Esophagus muscularis mucosa (tissue), 4 donors: ENCODE measurements at regions not wholly inside any gene's neighbourhood (a gene's known extent, or its start where the extent isn't known, plus 50 kb on each side); places are given as distances from the start of the nearest gene placed in this dataset.

Experiments used
- DNase-seq: peaks from one replicate; pipeline ENCODE4 v3.0.0-alpha.2; 2017; ENCODE audit errors: extremely low spot score
- H3K27ac ChIP-seq, 4 donors: fragments of 200-600 bp; sonication (generic); replicated peaks in 1 of 4; 1 replicate in 3 of 4; 2 replicates in 1 of 4; pipeline ENCODE4 v1.5.1; 2016 to 2019; ENCODE audit warnings: mild to moderate bottlenecking in 1 of 4
- H3K27me3 ChIP-seq, 4 donors: fragments of 200-600 bp; sonication (generic); one replicate each; pipeline versions ENCODE4 v1.5.1 to v1.6.0; 2016 to 2019
- H3K36me3 ChIP-seq, 4 donors: fragments of 200-600 bp; sonication (generic); one replicate each; pipeline ENCODE4 v1.5.1; 2016 to 2019
- H3K4me1 ChIP-seq, 4 donors: fragments of 200-600 bp; sonication (generic); one replicate each; pipeline ENCODE4 v1.5.1; 2016 to 2019
- H3K4me3 ChIP-seq, 4 donors: fragments of 200-600 bp; sonication (generic); 1 replicate in 2 of 4; 2 replicates in 2 of 4; pipeline ENCODE4 v1.5.1; 2016 to 2019; ENCODE audit warnings: mild to moderate bottlenecking in 4 of 4, moderate library complexity in 1 of 4
- H3K9me3 ChIP-seq, 4 donors: fragments of 200-600 bp; sonication (generic); 1 replicate in 3 of 4; 2 replicates in 1 of 4; pipeline ENCODE4 v1.5.1; 2016 to 2019
- EP300 ChIP-seq: sonication (generic); formaldehyde crosslinking; IDR thresholded peaks from one replicate; pipeline ENCODE4 v1.6.1; 2017; ENCODE audit warnings: antibody characterized with exemption
- POLR2A ChIP-seq: fragments of 450-650 bp; IDR thresholded peaks from one replicate; pipeline ENCODE4 v1.6.1; 2017; ENCODE audit warnings: antibody characterized with exemption, moderate library complexity, mild to moderate bottlenecking, low read depth
- POLR2AphosphoS5 ChIP-seq, 2 donors: sonication (generic); formaldehyde crosslinking; IDR thresholded peaks; one replicate each; pipeline ENCODE4 v1.6.1; 2017; ENCODE audit warnings: antibody characterized with exemption in 2 of 2
- WGBS: methylation state at CpG from one replicate; pipeline ENCODE4 v1.1.5; 2018; 5-methylcytosine and 5-hydroxymethylcytosine counted together
- intact Hi-C: fragments of 100-400 bp; cut with DNase I; formaldehyde crosslinking; loops from one replicate; pipeline ENCODE4 v1.15.1; 2023
- TF ChIP-seq, protein P1 (sequence below), 3 experiments: fragments of 200-600 bp in 2 of 3; fragments of 450-650 bp in 1 of 3; sonication (generic) in 2 of 3; IDR thresholded peaks; one replicate each; pipeline ENCODE4 v1.5.1; 2017 to 2019; ENCODE audit warnings: antibody characterized with exemption in 3 of 3, mild to moderate bottlenecking in 2 of 3, moderate library complexity in 1 of 3

DNA sequence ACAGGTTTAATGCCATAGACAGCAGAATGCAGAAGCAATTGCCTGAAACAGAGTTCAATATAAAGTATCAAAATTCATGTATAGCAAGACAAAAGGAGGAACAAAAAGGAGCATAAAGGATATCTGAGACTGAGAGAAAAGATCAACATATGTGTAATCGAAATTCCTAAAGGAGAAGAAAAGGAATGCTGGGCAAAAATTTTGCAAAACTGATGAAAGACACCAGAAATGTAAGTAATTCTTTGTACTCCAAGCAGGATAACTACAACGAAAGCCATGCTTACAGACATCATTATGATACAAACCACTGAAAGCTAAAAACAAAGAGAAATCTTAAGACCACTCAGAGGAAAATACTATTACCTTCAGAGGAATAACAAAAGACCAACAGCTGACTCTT, 72.8 kb upstream of the MTAP start:
- H3K9me3 ChIP-seq = no peaks in the 10 kb centered on the region
- DNase-seq = no peak
- TF ChIP-seq, protein P1, sequence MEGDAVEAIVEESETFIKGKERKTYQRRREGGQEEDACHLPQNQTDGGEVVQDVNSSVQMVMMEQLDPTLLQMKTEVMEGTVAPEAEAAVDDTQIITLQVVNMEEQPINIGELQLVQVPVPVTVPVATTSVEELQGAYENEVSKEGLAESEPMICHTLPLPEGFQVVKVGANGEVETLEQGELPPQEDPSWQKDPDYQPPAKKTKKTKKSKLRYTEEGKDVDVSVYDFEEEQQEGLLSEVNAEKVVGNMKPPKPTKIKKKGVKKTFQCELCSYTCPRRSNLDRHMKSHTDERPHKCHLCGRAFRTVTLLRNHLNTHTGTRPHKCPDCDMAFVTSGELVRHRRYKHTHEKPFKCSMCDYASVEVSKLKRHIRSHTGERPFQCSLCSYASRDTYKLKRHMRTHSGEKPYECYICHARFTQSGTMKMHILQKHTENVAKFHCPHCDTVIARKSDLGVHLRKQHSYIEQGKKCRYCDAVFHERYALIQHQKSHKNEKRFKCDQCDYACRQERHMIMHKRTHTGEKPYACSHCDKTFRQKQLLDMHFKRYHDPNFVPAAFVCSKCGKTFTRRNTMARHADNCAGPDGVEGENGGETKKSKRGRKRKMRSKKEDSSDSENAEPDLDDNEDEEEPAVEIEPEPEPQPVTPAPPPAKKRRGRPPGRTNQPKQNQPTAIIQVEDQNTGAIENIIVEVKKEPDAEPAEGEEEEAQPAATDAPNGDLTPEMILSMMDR (IDR thresholded peaks at IDR 0.05) = no peak
- TF ChIP-seq EP300 (no peak), POLR2A (no peak), POLR2AphosphoS5 (IDR thresholded peaks at IDR 0.05) (no peak)
- H3K36me3 ChIP-seq = no peaks in the 10 kb centered on the region
- no peak overlapping the region for H3K27ac ChIP-seq
- intact Hi-C loops = no loop called here
- H3K27me3 ChIP-seq = peaks cover 0 to 15% (median 0%) of the 10 kb centered on the region in 4 donors
- 54% methylated on average over 2 of the region's 2 CpGs for WGBS
- no peaks in the 10 kb centered on the region for H3K4me1 ChIP-seq
- no peak overlapping the region for H3K4me3 ChIP-seq

DNA sequence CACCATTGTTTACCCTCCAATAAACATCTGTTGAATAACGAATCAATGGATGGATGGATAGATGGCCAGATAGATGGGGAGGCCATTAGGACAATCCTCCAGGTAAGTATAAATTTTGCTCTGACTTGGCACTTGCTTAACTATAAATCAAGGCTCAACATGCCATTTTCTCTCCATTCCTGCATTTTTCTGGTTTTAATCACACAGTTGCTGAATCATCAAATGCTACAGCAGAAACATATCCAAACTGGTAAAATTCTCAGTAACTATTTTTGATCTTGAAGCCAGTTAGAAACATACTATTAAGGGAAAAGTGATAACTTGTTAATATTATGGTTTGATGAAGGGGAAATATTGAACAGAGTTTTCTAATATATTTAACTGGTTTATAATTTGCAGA, 71.5 kb upstream of the MTAP start:
- Histone ChIP-seq H3K9me3 (no peaks in the 10 kb centered on the region), H3K36me3 (no peaks in the 10 kb centered on the region), H3K27ac (no peak overlapping the region), H3K4me1 (no peaks in the 10 kb centered on the region), H3K4me3 (no peak overlapping the region), H3K27me3 (peaks cover 0 to 8% (median 0%) of the 10 kb centered on the region in 4 donors)
- WGBS = 45% methylated on average over 1 of the region's 1 CpG
- TF ChIP-seq EP300 (no peak), POLR2A (no peak), POLR2AphosphoS5 (IDR thresholded peaks at IDR 0.05) (no peak)
- TF ChIP-seq, protein P1 (IDR thresholded peaks at IDR 0.05) = no peak
- intact Hi-C loops = no loop called here
- DNase-seq = no peak

DNA sequence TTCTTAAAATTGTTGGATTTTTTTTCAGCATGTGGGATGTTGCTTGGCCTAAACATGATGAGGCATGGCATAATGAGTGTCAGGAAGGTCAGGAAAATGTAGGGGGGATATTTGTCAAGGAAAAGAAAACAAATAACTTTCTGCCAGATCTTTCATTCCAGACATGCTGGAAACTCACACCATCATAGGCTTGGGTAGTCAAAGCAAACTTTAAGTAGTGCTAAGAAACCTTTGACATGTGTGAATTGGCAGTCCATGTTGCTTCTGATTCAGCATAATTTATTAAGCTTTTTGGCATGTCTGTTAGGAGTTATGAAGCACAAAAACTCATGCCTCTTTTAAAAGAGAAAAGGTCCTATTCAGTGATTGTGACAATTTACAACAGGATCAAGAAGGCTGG, 61.3 kb upstream of the MTAP start:
- no peaks in the 10 kb centered on the region for H3K36me3 ChIP-seq
- H3K4me3 ChIP-seq = no peak overlapping the region
- no peaks in the 10 kb centered on the region for H3K9me3 ChIP-seq
- intact Hi-C loops = no loop called here
- H3K4me1 ChIP-seq = no peaks in the 10 kb centered on the region
- no peak for DNase-seq
- H3K27me3 ChIP-seq = no peaks in the 10 kb centered on the region
- H3K27ac ChIP-seq = no peak overlapping the region
- no peak for TF ChIP-seq EP300
- TF ChIP-seq, protein P1 (IDR thresholded peaks at IDR 0.05) = no peak
- no peak for TF ChIP-seq POLR2A
- TF ChIP-seq POLR2AphosphoS5 (IDR thresholded peaks at IDR 0.05) = no peak

DNA sequence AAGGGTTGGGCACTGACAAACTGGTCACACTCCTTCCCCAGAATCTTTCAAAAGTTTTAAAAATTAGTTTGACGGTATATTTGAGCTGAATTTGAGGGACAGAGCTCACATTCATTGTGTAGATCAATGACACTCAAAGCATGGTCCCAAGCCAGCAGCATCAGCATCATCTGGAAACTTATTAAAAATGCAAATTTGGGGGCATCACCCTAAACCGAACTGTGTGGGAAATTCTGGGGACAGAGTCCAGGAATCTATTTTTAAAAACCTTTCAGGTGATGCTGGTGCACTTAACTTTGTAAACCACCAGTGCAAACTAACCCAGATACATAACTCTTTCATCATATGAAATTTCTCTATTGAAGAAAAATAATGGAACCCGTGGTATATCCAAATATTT, 58.1 kb upstream of the MTAP start:
- no peaks in the 10 kb centered on the region for H3K4me1 ChIP-seq
- WGBS = 17% methylated on average over 3 of the region's 3 CpGs
- TF ChIP-seq, protein P1 (IDR thresholded peaks at IDR 0.05) = no peak
- TF ChIP-seq POLR2A = no peak
- no peak for TF ChIP-seq POLR2AphosphoS5 (IDR thresholded peaks at IDR 0.05)
- no peak for TF ChIP-seq EP300
- DNase-seq = no peak
- H3K4me3 ChIP-seq = no peak overlapping the region
- H3K27me3 ChIP-seq = no peaks in the 10 kb centered on the region
- no peaks in the 10 kb centered on the region for H3K9me3 ChIP-seq
- intact Hi-C loops = no loop called here
- no peaks in the 10 kb centered on the region for H3K36me3 ChIP-seq
- no peak overlapping the region for H3K27ac ChIP-seq

DNA sequence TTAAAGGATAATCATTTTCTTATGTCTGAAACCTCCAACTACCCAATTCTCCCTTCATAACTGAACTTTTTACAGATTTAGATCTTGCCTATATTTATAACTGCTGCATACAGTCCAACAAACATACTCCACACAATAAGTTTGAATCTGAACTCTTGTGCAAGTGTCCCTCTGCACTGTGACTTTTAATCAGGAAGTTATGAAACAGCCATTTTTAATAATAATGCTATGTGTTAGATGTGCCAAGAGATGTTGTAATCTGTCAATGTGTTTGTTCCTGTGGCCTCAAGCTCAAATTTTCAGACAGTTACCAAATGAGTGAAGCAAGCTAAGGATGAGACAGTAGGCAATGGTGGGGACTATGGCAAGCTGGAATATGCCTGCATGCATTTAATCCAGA, 57.6 kb upstream of the MTAP start:
- H3K4me3 ChIP-seq = no peak overlapping the region
- H3K4me1 ChIP-seq = no peaks in the 10 kb centered on the region
- H3K36me3 ChIP-seq = no peaks in the 10 kb centered on the region
- no peak overlapping the region for H3K27ac ChIP-seq
- no peak for DNase-seq
- TF ChIP-seq EP300 (no peak), POLR2AphosphoS5 (IDR thresholded peaks at IDR 0.05) (no peak), POLR2A (no peak)
- TF ChIP-seq, protein P1 (IDR thresholded peaks at IDR 0.05) = no peak
- H3K27me3 ChIP-seq = no peaks in the 10 kb centered on the region
- no peaks in the 10 kb centered on the region for H3K9me3 ChIP-seq
- intact Hi-C loops = no loop called here
